Astrocyte (in vitro differentiated cells and primary cell): ENCODE measurements at regions not wholly inside any gene's neighbourhood (a gene's known extent, or its start where the extent isn't known, plus 50 kb on each side); places are given as distances from the start of the nearest gene placed in this dataset.

Source experiments
- DNase-seq: peaks from one replicate; pipeline ENCODE4 v3.0.0-alpha.2; 2010; ENCODE audit warnings: low read depth
- FAIRE-seq: peaks from 2 replicates; lab custom pipeline; 2011; peaks lifted over from hg19 to GRCh38; lab: Jason Lieb, UNC
- H2AFZ ChIP-seq: 2 replicates; pipeline ENCODE4 v1.6.0; 2012; ENCODE audit warnings: low read depth, low read length, inconsistent platforms
- H3K27ac ChIP-seq: 2 replicates; pipeline ENCODE4 v1.5.1; 2011; ENCODE audit warnings: low read depth, low read length, inconsistent platforms
- H3K27me3 ChIP-seq: 2 replicates; pipeline ENCODE4 v1.6.0; 2011; ENCODE audit warnings: low read length, inconsistent platforms; ENCODE audit not compliant: insufficient read depth
- H3K36me3 ChIP-seq: 2 replicates; pipeline ENCODE4 v1.5.1; 2011; ENCODE audit warnings: low read length, inconsistent platforms; ENCODE audit not compliant: insufficient read depth
- H3K4me1 ChIP-seq: 2 replicates; pipeline ENCODE4 v1.5.1; 2011; ENCODE audit warnings: low read length, inconsistent platforms; ENCODE audit not compliant: insufficient read depth
- H3K4me2 ChIP-seq: 2 replicates; pipeline ENCODE4 v1.6.0; 2012; ENCODE audit warnings: low read length, inconsistent platforms
- H3K4me3 ChIP-seq: 2 replicates; pipeline ENCODE4 v1.5.1; 2011; ENCODE audit warnings: low read depth, mild to moderate bottlenecking, low read length, inconsistent platforms; ENCODE audit not compliant: insufficient read depth
- H3K79me2 ChIP-seq: 2 replicates; pipeline ENCODE4 v1.6.0; 2012; ENCODE audit warnings: mild to moderate bottlenecking, low read length, inconsistent platforms; ENCODE audit not compliant: insufficient read depth
- H3K9ac ChIP-seq: 2 replicates; pipeline ENCODE4 v1.6.0; 2012; ENCODE audit warnings: mild to moderate bottlenecking, low read length, inconsistent platforms
- H3K9me3 ChIP-seq: 2 replicates; pipeline ENCODE4 v1.5.1; 2012; ENCODE audit warnings: low read depth, mild to moderate bottlenecking, low read length, inconsistent platforms; ENCODE audit not compliant: insufficient read depth
- H4K20me1 ChIP-seq: 2 replicates; pipeline ENCODE4 v1.6.0; 2012; ENCODE audit warnings: low read length, inconsistent platforms; ENCODE audit not compliant: insufficient read depth
- H3K27ac Mint-ChIP-seq: one replicate; pipeline ENCODE4 v1.8.0; 2021; ENCODE audit warnings: mild to moderate bottlenecking, mixed read lengths; ENCODE audit not compliant: unreplicated experiment
- H3K27me3 Mint-ChIP-seq: one replicate; pipeline ENCODE4 v1.8.0; 2021; ENCODE audit warnings: low read depth, mixed read lengths; ENCODE audit not compliant: unreplicated experiment
- H3K36me3 Mint-ChIP-seq: one replicate; pipeline ENCODE4 v1.8.0; 2021; ENCODE audit warnings: low read depth, mixed read lengths; ENCODE audit not compliant: unreplicated experiment
- H3K4me1 Mint-ChIP-seq: one replicate; pipeline ENCODE4 v1.8.0; 2021; ENCODE audit warnings: low read depth, mixed read lengths; ENCODE audit not compliant: unreplicated experiment
- H3K4me3 Mint-ChIP-seq: one replicate; pipeline ENCODE4 v1.8.0; 2021; ENCODE audit warnings: mild to moderate bottlenecking, moderate library complexity, mixed read lengths; ENCODE audit not compliant: unreplicated experiment
- H3K9me3 Mint-ChIP-seq: one replicate; pipeline ENCODE4 v1.8.0; 2021; ENCODE audit warnings: mild to moderate bottlenecking, mixed read lengths; ENCODE audit not compliant: unreplicated experiment
- EZH2 ChIP-seq: IDR thresholded peaks from 2 replicates; pipeline ENCODE4 v1.6.1; 2012; ENCODE audit warnings: mild to moderate bottlenecking, low read length, inconsistent platforms; ENCODE audit not compliant: insufficient read depth
- TF ChIP-seq, protein P1 (sequence below): IDR thresholded peaks from 2 replicates; pipeline ENCODE4 v1.5.1; 2011; ENCODE audit warnings: low read depth, mild to moderate bottlenecking, inconsistent platforms, low read length, moderate library complexity; ENCODE audit not compliant: insufficient read depth

DNA sequence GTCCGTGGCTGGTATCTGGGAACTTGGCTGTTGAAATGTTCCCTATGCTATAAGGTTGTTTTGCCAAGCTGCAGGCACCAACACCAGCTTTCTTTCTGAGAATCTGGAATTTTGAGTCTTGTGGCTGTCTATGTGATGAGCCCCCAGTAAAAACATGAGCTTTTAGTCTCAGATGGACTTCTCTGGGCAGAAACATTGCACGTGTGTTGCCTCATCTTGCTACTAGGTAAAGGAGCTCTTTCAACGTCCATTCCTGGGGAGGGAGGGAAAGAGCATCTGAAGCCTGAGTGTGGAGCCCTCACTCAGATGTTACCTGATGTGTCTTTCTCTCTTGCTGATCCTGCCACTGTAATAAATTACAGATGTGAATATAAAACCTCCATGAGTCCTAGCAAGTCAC, 183.8 kb upstream of the LHX5 start:
- no peaks in the 10 kb centered on the region for H3K79me2 ChIP-seq
- H3K27ac Mint-ChIP-seq: no peak overlapping the region
- TF ChIP-seq, protein P1, sequence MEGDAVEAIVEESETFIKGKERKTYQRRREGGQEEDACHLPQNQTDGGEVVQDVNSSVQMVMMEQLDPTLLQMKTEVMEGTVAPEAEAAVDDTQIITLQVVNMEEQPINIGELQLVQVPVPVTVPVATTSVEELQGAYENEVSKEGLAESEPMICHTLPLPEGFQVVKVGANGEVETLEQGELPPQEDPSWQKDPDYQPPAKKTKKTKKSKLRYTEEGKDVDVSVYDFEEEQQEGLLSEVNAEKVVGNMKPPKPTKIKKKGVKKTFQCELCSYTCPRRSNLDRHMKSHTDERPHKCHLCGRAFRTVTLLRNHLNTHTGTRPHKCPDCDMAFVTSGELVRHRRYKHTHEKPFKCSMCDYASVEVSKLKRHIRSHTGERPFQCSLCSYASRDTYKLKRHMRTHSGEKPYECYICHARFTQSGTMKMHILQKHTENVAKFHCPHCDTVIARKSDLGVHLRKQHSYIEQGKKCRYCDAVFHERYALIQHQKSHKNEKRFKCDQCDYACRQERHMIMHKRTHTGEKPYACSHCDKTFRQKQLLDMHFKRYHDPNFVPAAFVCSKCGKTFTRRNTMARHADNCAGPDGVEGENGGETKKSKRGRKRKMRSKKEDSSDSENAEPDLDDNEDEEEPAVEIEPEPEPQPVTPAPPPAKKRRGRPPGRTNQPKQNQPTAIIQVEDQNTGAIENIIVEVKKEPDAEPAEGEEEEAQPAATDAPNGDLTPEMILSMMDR: no peak
- TF ChIP-seq EZH2: no peak
- no peaks in the 10 kb centered on the region for H4K20me1 ChIP-seq
- no peak overlapping the region for H3K4me3 ChIP-seq
- H3K27me3 ChIP-seq: peaks cover 2% of the 10 kb centered on the region
- no peak overlapping the region for H3K4me2 ChIP-seq
- DNase-seq (no peak), FAIRE-seq (no peak)
- no peak overlapping the region for H3K27ac ChIP-seq
- H3K9me3 Mint-ChIP-seq: peaks cover 33% of the 10 kb centered on the region
- no peaks in the 10 kb centered on the region for H3K4me1 Mint-ChIP-seq
- H3K9me3 ChIP-seq: no peaks in the 10 kb centered on the region
- no peaks in the 10 kb centered on the region for H3K36me3 ChIP-seq
- no peak overlapping the region for H3K9ac ChIP-seq
- H3K36me3 Mint-ChIP-seq: no peaks in the 10 kb centered on the region
- no peaks in the 10 kb centered on the region for H3K4me1 ChIP-seq
- no peak overlapping the region for H2AFZ ChIP-seq
- H3K27me3 Mint-ChIP-seq: peaks cover 10% of the 10 kb centered on the region
- no peak overlapping the region for H3K4me3 Mint-ChIP-seq

DNA sequence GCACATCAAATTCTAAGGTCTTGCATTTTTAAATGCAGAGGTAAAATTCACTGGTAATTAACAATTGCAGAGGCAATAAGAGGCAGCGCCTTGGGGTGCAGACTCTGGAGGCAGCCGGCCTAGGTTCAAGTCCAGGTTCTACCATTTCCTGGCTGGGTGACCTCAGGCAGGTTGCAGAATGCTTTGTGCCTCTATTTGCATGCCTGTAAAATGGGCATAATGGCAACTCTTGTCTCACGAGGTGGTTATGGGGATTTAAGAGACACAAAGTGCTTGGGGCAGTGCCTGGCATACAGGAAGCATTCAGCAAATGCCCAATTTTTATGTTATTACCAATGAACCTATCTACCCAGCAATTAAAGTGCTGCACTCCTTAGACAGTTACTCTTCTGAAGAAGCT, 180.0 kb upstream of the LHX5 start:
- H3K4me2 ChIP-seq: no peak overlapping the region
- no peak for DNase-seq

DNA sequence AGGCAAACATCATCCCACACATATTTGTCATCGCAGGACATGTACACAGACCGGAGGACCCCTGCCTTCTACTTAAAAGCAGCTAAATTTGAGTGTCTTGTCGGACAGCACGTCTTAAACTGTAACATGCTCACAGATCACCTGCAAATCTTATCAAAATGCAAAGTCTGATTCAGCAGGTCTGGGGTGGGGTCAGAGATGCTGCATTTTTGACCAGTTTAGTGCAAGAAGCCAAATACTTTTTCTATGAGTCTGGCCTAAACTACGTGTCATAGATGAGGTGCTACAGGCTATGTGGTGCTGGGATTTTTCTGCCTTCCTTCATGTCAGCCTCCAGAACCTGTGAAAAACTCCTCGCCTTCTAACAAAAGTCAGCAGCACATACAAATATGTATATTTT, 178.8 kb upstream of the LHX5 start:
- FAIRE-seq: no peak

More for the DNA sequence above, 180.0 kb upstream of the LHX5 start:
- Mint-ChIP-seq H3K36me3 (no peaks in the 10 kb centered on the region), H3K4me1 (peaks cover 6% of the 10 kb centered on the region), H3K9me3 (peaks cover 20% of the 10 kb centered on the region), H3K27me3 (peaks cover 22% of the 10 kb centered on the region), H3K4me3 (no peak overlapping the region), H3K27ac (no peak overlapping the region)
- Histone ChIP-seq H3K27me3 (peaks cover 2% of the 10 kb centered on the region), H3K79me2 (no peaks in the 10 kb centered on the region), H4K20me1 (no peaks in the 10 kb centered on the region), H3K4me1 (no peaks in the 10 kb centered on the region), H3K4me3 (no peak overlapping the region), H2AFZ (no peak overlapping the region), H3K9me3 (no peaks in the 10 kb centered on the region), H3K9ac (no peak overlapping the region), H3K36me3 (no peaks in the 10 kb centered on the region), H3K27ac (no peak overlapping the region)
- FAIRE-seq: no peak
- no peak for TF ChIP-seq EZH2
- TF ChIP-seq, protein P1: no peak

More for the DNA sequence above, 178.8 kb upstream of the LHX5 start:
- peak overlapping the region; percentile 72 for H3K27ac Mint-ChIP-seq
- H3K27me3 Mint-ChIP-seq: peaks cover 29% of the 10 kb centered on the region
- no peak overlapping the region for H2AFZ ChIP-seq
- H3K27me3 ChIP-seq: peaks cover 2% of the 10 kb centered on the region
- no peaks in the 10 kb centered on the region for H3K79me2 ChIP-seq
- no peak overlapping the region for H3K4me3 ChIP-seq
- H3K27ac ChIP-seq: no peak overlapping the region
- no peaks in the 10 kb centered on the region for H3K9me3 ChIP-seq
- H4K20me1 ChIP-seq: no peaks in the 10 kb centered on the region
- H3K36me3 ChIP-seq: no peaks in the 10 kb centered on the region
- H3K9me3 Mint-ChIP-seq: peaks cover 14% of the 10 kb centered on the region
- H3K9ac ChIP-seq: no peak overlapping the region
- peaks cover 6% of the 10 kb centered on the region for H3K4me1 Mint-ChIP-seq
- no peak overlapping the region for H3K4me2 ChIP-seq
- no peak for DNase-seq
- no peak overlapping the region for H3K4me3 Mint-ChIP-seq
- H3K4me1 ChIP-seq: no peaks in the 10 kb centered on the region
- TF ChIP-seq, protein P1: no peak
- TF ChIP-seq EZH2: no peak
- H3K36me3 Mint-ChIP-seq: no peaks in the 10 kb centered on the region
